ENCODE measurements at regions not wholly inside any gene's neighbourhood (a gene's known extent, or its start where the extent isn't known, plus 50 kb on each side); places are given as distances from the start of the nearest gene placed in this dataset.
"Not testable (repeated sequence)": the region's sequence is repeated elsewhere in the genome, so short reads cannot be mapped to it uniquely, and the experiment has no call there.

DNA sequence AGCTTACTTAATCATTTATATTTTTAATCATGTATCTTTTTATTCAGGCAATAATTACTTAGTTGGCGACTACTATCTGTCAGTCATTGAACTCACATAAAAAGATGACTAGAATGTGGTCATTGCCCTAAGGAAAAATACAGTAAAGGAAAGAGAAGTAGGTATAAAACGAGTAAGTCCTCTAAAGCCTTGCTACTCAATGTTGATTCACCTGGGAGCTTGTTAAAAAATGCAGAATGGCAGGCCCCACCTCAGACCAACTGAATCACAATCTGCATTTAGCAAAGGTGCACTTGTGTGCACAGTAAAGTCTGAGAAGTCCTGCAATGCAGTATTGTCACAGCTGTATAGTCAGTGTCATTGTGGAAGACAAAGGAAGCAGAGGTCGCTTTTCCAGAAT, 592.4 kb downstream of the CSNK1G3 start:
- Histone ChIP-seq H3K9me3 (ENCODE audit: control insufficient read depth in 4 of 4, low read length in 3 of 4) (peaks cover 0 to 1% (median 0%) of the 10 kb centered on the region in 4 donors), H3K4me1 (ENCODE audit: control insufficient read depth in 4 of 4, insufficient read depth in 4 of 4, low read length in 3 of 4) (no peaks in the 10 kb centered on the region), H3K36me3 (ENCODE audit: control insufficient read depth in 4 of 4, insufficient read depth in 3 of 4, low read depth in 1 of 4, low read length in 3 of 4) (no peaks in the 10 kb centered on the region), H3K9ac (ENCODE audit: low read depth in 1 of 2, low read length in 2 of 2) (no peak overlapping the region), H3K27ac (ENCODE audit: low read depth in 1 of 2, low read length in 2 of 2) (no peak overlapping the region), H3K27me3 (ENCODE audit: control insufficient read depth in 4 of 4, insufficient read depth in 4 of 4, low read length in 3 of 4) (no peaks in the 10 kb centered on the region), H3K4me3 (ENCODE audit: low read depth in 1 of 3, low read length in 3 of 3) (no peak overlapping the region)
- DNase-seq (ENCODE audit: low spot score) = no peak
- TF ChIP-seq, protein P1, sequence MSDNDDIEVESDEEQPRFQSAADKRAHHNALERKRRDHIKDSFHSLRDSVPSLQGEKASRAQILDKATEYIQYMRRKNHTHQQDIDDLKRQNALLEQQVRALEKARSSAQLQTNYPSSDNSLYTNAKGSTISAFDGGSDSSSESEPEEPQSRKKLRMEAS (IDR thresholded peaks at IDR 0.05) = no peak
- TF ChIP-seq TAF1 (conservative IDR thresholded peaks at IDR 0.05) = no peak
- TF ChIP-seq, protein P2, sequence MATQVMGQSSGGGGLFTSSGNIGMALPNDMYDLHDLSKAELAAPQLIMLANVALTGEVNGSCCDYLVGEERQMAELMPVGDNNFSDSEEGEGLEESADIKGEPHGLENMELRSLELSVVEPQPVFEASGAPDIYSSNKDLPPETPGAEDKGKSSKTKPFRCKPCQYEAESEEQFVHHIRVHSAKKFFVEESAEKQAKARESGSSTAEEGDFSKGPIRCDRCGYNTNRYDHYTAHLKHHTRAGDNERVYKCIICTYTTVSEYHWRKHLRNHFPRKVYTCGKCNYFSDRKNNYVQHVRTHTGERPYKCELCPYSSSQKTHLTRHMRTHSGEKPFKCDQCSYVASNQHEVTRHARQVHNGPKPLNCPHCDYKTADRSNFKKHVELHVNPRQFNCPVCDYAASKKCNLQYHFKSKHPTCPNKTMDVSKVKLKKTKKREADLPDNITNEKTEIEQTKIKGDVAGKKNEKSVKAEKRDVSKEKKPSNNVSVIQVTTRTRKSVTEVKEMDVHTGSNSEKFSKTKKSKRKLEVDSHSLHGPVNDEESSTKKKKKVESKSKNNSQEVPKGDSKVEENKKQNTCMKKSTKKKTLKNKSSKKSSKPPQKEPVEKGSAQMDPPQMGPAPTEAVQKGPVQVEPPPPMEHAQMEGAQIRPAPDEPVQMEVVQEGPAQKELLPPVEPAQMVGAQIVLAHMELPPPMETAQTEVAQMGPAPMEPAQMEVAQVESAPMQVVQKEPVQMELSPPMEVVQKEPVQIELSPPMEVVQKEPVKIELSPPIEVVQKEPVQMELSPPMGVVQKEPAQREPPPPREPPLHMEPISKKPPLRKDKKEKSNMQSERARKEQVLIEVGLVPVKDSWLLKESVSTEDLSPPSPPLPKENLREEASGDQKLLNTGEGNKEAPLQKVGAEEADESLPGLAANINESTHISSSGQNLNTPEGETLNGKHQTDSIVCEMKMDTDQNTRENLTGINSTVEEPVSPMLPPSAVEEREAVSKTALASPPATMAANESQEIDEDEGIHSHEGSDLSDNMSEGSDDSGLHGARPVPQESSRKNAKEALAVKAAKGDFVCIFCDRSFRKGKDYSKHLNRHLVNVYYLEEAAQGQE (IDR thresholded peaks at IDR 0.05) = no peak
- no peak for TF ChIP-seq EGR1 (IDR thresholded peaks at IDR 0.05; ENCODE audit: low read depth in 2 of 2)
- no peak for TF ChIP-seq HNF4A (conservative IDR thresholded peaks at IDR 0.05)
- no peak for TF ChIP-seq HNF4G (IDR thresholded peaks at IDR 0.05)
- TF ChIP-seq YY1 (IDR thresholded peaks at IDR 0.05) = no peak
- TF ChIP-seq FOXA1 (IDR thresholded peaks at IDR 0.05) = no peak
- WGBS = 79% methylated on average over 3 of the region's 3 CpGs

- TF ChIP-seq JUND (IDR thresholded peaks at IDR 0.05) = no peak
- no peak for TF ChIP-seq RXRA (IDR thresholded peaks at IDR 0.05)
- no peak for TF ChIP-seq ZBTB33 (IDR thresholded peaks at IDR 0.05)
- TF ChIP-seq HNF4A (conservative IDR thresholded peaks at IDR 0.05) = no peak
- no peak for TF ChIP-seq CTCF (IDR thresholded peaks at IDR 0.05; ENCODE audit: low read depth, low read length, missing input control)
- no peak for TF ChIP-seq HNF4G (IDR thresholded peaks at IDR 0.05)
- no peak for TF ChIP-seq YY1 (IDR thresholded peaks at IDR 0.05)
- TF ChIP-seq, protein P2 (IDR thresholded peaks at IDR 0.05) = no peak
- no peak for TF ChIP-seq TAF1 (conservative IDR thresholded peaks at IDR 0.05)
- TF ChIP-seq GABPA (IDR thresholded peaks at IDR 0.05 in 1 of 2, conservative IDR thresholded peaks at IDR 0.05 in 1 of 2) = no peak
- TF ChIP-seq FOXA1 (IDR thresholded peaks at IDR 0.05) = no peak
- TF ChIP-seq EGR1 (IDR thresholded peaks at IDR 0.05; ENCODE audit: low read depth in 2 of 2) = no peak
- TF ChIP-seq RAD21 (IDR thresholded peaks at IDR 0.05) = no peak
- H3K4me3 ChIP-seq (ENCODE audit: low read depth in 1 of 3, low read length in 3 of 3) = no peak overlapping the region
- 14% methylated on average over 1 of the region's 1 CpG for WGBS
Measured at GRCh38 chr5:124103671-124104070, 591.7 kb downstream of the CSNK1G3 start.

DNA sequence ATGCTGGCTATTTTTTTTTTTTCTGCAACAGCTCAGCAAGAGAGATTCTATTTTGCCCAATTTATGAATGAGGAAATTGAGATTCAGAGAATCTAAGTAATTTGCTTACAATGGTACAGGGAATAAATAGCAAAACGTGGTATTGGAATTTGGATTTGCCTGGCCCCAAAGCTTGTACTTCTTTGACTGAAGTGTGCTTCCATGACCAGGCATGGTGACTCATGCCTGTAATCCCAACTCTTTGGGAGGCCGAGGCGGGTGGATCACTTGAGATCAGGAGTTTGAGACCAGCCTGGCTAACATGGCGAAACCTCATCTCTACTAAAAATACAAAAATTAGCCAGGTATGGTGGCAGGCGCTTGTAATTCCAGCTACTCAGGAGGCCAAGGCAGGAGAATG, 591.1 kb downstream of the CSNK1G3 start:
- H3K4me1 ChIP-seq (ENCODE audit: control insufficient read depth in 4 of 4, insufficient read depth in 4 of 4, low read length in 3 of 4); H3K27me3 ChIP-seq (ENCODE audit: control insufficient read depth in 4 of 4, insufficient read depth in 4 of 4, low read length in 3 of 4); H3K36me3 ChIP-seq (ENCODE audit: control insufficient read depth in 4 of 4, insufficient read depth in 3 of 4, low read depth in 1 of 4, low read length in 3 of 4); H3K4me3 ChIP-seq (ENCODE audit: low read depth in 1 of 3, low read length in 3 of 3); H3K9me3 ChIP-seq (ENCODE audit: control insufficient read depth in 4 of 4, low read length in 3 of 4); H3K9ac ChIP-seq (ENCODE audit: low read depth in 1 of 2, low read length in 2 of 2); DNase-seq (ENCODE audit: low spot score); H3K27ac ChIP-seq (ENCODE audit: low read depth in 1 of 2, low read length in 2 of 2): not testable (repeated sequence)
- 89% methylated on average over 5 of the region's 5 CpGs for WGBS

More at GRCh38 chr5:124103671-124104070, 591.7 kb downstream of the CSNK1G3 start:
- no peak overlapping the region for H3K9ac ChIP-seq (ENCODE audit: low read depth in 1 of 2, low read length in 2 of 2)
- H3K27ac ChIP-seq (ENCODE audit: low read depth in 1 of 2, low read length in 2 of 2) = no peak overlapping the region
- no peak for DNase-seq (ENCODE audit: low spot score)
- no peaks in the 10 kb centered on the region for H3K36me3 ChIP-seq (ENCODE audit: control insufficient read depth in 4 of 4, insufficient read depth in 3 of 4, low read depth in 1 of 4, low read length in 3 of 4)
- no peaks in the 10 kb centered on the region for H3K4me1 ChIP-seq (ENCODE audit: control insufficient read depth in 4 of 4, insufficient read depth in 4 of 4, low read length in 3 of 4)
- no peaks in the 10 kb centered on the region for H3K27me3 ChIP-seq (ENCODE audit: control insufficient read depth in 4 of 4, insufficient read depth in 4 of 4, low read length in 3 of 4)
- H3K9me3 ChIP-seq (ENCODE audit: control insufficient read depth in 4 of 4, low read length in 3 of 4) = peaks cover 0 to 1% (median 0%) of the 10 kb centered on the region in 4 donors
